ENCODE measurements at regions not wholly inside any gene's neighbourhood (a gene's known extent, or its start where the extent isn't known, plus 50 kb on each side); places are given as distances from the start of the nearest gene placed in this dataset.

- TF ChIP-seq, protein P1, sequence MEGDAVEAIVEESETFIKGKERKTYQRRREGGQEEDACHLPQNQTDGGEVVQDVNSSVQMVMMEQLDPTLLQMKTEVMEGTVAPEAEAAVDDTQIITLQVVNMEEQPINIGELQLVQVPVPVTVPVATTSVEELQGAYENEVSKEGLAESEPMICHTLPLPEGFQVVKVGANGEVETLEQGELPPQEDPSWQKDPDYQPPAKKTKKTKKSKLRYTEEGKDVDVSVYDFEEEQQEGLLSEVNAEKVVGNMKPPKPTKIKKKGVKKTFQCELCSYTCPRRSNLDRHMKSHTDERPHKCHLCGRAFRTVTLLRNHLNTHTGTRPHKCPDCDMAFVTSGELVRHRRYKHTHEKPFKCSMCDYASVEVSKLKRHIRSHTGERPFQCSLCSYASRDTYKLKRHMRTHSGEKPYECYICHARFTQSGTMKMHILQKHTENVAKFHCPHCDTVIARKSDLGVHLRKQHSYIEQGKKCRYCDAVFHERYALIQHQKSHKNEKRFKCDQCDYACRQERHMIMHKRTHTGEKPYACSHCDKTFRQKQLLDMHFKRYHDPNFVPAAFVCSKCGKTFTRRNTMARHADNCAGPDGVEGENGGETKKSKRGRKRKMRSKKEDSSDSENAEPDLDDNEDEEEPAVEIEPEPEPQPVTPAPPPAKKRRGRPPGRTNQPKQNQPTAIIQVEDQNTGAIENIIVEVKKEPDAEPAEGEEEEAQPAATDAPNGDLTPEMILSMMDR (conservative IDR thresholded peaks at IDR 0.05; ENCODE audit: low read depth, low read length), result no peak
- no peak for DNase-seq (ENCODE audit: low read depth)
- no peak overlapping the region for H3K4me3 ChIP-seq (ENCODE audit: low read depth, low read length)
Observed at GRCh38 chr6:55023230-55023629, 151.1 kb upstream of the HCRTR2 start.

DNA sequence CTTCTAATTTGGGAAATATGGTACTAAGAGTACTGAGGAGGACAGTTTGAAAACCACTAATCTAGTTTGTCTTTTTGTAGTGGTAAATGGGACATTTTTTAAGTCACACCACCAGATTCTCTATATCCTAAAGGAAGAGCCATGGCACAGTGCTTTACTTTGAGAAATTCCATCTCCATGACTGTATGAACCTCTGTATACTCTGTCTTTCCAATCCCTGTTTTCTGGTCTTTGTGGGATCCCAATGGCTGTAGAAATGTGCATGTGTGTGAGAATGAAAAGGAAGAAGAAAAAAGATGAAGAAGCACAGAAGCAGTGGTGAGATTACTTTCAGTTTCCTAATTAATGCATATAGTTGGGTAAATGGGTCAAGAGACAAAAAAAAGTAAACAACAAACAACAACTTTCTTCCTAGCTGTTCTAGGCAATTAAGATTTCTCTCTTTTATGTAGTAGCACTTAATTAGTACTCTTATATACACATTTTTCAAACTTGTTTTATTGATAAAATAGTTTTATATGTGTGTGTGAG lies 141.2 kb upstream of the HCRTR2 start:
- no peak for DNase-seq (ENCODE audit: low read depth)
- no peak overlapping the region for H3K4me3 ChIP-seq (ENCODE audit: low read depth, low read length)
- TF ChIP-seq, protein P1 (conservative IDR thresholded peaks at IDR 0.05; ENCODE audit: low read depth, low read length), result no peak

DNA sequence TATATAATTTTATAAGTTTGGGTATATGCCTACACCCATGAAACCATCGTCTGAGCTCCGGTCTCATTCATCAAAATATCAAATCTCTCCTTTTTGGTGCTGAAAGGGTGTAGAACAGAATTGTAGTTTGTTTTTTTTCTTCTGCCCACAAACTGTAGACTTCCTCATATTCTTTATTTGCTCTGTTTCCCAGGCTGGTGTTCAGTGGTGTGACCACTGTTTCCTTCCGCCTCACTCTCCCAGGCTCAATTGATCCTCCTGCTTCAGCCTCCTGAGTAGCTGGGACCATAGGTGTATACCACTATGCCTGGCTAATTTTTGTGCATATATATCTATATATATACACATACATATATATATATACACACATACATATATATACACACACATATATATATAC lies 139.6 kb upstream of the HCRTR2 start:
- DNase-seq (ENCODE audit: low read depth), result no peak
- TF ChIP-seq, protein P1 (conservative IDR thresholded peaks at IDR 0.05; ENCODE audit: low read depth, low read length), result no peak
- H3K4me3 ChIP-seq (ENCODE audit: low read depth, low read length), result no peak overlapping the region

DNA sequence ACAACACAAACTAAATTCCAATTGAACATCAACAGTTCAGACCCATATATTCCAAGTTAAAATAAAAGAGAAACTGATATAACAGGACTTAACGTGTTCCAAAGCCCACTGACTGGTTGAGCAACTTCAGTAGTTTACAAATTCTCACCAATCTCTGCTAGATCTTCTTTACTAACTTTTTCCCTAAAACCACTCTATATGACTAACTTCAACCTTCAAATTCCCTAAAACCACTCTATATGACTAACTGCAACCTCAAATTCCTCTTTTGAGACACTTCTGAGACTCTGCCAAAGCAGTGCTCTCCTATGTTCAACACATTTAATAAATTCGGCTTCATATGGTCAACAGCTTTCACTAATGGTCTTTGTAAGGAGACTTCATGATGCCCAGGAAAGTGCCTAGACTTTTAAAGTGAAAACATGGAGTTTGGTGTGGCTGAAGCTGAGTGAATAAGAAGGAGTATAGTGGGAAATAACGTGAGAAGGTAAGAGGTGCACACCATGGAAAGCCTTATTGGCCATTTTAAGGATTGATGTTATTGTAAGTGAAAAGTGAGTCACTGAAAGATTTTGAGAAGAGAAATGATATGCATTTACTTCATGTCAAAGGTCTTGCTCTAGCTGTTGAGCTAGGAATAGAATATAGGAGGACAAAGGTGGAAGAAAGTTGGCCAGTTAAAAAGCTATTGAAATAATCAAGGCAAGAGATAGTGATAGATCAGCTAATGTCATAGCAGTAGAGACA lies 134.0 kb upstream of the HCRTR2 start:
- TF ChIP-seq, protein P1 (conservative IDR thresholded peaks at IDR 0.05; ENCODE audit: low read depth, low read length), result no peak
- no peak overlapping the region for H3K4me3 ChIP-seq (ENCODE audit: low read depth, low read length)
- DNase-seq (ENCODE audit: low read depth), result no peak

DNA sequence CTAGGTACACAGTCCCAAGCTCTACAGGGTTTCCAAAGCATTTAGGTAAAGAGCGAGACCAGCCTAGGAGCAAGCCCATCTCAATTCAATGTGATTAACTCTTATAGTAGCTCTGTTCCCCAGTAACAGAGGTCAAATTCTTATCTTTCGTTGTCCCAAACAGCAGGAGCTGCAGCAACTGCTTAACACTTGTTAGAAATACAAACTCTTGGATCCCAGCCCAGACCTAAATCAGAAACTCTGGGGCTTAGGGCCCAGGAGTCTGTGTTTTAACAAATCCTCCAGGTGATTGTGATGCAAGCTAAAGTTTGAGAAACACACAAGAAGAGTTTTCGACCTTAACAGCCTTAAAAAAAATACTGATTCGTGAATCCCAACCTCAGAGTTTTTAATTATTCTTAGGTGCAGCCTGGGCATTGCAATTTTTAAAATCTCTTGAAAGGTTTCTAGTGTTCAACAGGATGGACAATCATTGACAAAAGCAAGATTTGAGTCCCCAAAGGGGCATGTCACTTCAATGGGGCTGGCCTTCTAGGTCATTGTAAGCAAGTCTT lies 127.4 kb upstream of the HCRTR2 start:
- DNase-seq (ENCODE audit: low read depth), result no peak
- TF ChIP-seq, protein P1 (conservative IDR thresholded peaks at IDR 0.05; ENCODE audit: low read depth, low read length), result no peak
- H3K4me3 ChIP-seq (ENCODE audit: low read depth, low read length), result no peak overlapping the region

DNA sequence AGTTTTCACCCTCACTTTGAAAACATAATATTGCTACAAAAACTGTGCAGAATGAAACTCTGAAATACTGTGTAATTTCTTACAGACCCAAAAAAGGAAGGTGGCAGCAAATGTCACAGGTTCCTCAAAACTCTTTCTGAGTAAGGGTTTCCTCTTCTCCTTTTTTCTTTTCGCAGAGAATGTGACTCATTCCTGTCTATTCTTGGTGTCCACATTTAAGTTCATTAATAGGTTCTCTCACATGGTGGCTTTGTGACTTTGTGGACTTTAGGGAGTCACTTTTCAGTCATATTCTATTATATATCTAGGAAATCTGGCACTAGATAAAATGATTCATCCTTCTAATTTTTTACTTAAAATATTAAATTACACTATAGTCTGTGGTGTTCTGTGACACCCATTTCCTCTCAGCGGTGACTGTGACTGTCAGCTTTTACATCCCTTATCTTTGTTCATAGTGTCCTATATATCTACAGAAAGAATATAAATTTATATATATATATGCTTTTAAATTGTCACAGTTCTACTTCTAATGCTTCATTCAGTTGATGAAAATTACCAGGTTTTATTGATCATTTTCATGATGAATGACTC lies 126.8 kb upstream of the HCRTR2 start:
- no peak overlapping the region for H3K4me3 ChIP-seq (ENCODE audit: low read depth, low read length)
- TF ChIP-seq, protein P1 (conservative IDR thresholded peaks at IDR 0.05; ENCODE audit: low read depth, low read length), result no peak
- no peak for DNase-seq (ENCODE audit: low read depth)
